ENCODE measurements at regions not wholly inside any gene's neighbourhood (a gene's known extent, or its start where the extent isn't known, plus 50 kb on each side); places are given as distances from the start of the nearest gene placed in this dataset.
"Not testable (repeated sequence)": the region's sequence is repeated elsewhere in the genome, so short reads cannot be mapped to it uniquely, and the experiment has no call there.

DNA sequence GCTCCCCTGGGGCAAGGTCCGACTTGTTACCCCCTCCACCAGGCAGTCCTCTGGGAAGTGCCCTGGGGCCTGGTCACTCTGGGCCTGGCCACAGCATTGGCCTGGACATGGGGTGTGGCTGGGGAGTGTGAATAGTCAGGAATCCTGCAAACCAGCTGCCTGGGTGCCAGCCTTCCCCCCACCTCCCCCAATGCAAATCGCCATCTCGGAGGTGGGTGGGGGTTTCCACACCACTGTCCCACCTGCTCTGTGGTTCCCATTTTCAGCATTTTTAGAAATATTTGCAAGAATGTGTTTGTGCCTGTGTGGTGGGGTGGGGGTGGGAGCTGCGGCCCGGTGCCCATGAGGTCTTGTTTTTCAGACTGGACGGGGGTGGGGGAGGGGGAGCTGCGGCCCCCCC is 159.7 kb downstream of the TMEM121 start:
- not testable (repeated sequence) for H3K9me3 ChIP-seq (ENCODE audit: control insufficient read depth, insufficient read depth, low read depth, low read length)

DNA sequence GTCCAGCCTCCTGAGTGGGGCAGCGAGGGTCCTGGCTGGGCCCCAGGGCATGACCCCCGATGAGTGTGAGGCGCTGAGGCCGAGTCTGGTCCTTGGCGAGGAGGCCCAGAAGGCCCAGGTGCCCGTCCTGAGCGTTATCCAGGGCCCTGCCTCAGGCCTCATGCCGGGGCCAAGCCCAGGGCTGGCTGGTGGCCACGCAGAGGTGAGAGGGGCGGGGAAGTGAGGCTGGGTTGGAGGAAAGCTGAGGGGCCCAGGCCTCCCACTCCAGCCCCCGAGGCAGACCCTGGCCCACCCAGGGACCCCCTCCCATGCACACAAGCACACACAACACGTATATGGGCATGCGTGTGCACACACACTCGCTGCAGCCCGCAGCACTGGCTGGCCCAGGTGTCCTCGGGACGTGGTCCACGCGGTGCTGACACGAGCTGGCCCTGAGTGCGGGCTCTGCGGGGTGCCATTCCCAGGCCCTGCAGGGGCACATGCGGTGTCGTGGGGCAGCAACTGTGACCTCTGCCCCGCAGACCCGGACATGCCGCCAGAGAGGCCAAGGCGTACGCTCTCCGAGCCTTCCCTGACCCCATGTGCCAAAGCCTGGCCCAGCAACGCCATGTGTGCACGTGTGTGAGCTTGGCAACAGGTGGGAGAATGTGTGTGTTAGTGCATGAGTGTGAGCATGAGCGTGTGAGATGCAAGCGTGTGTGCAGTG is 160.2 kb downstream of the TMEM121 start:
- H3K79me2 ChIP-seq (ENCODE audit: control insufficient read depth, insufficient read depth, low read length); H3K4me1 ChIP-seq (ENCODE audit: control insufficient read depth, extremely low read depth, insufficient read depth, low read length); H3K27ac ChIP-seq (ENCODE audit: insufficient read depth, low read length); H3K27me3 ChIP-seq (ENCODE audit: control insufficient read depth, insufficient read depth, low read length); H2AFZ ChIP-seq (ENCODE audit: low read length); DNase-seq (ENCODE audit: low read depth in 2 of 2); H3K4me3 ChIP-seq (replicated peaks in 1 of 4; ENCODE audit: control extremely low read depth in 1 of 4, insufficient read depth in 1 of 4, low read depth in 3 of 4, low read length in 4 of 4); H4K20me1 ChIP-seq (ENCODE audit: control insufficient read depth, extremely low read depth, insufficient read depth, low read length); H3K36me3 ChIP-seq (ENCODE audit: control insufficient read depth, insufficient read depth, low read length); H3K9me3 ChIP-seq (ENCODE audit: control insufficient read depth, insufficient read depth, low read depth, low read length); H3K9ac ChIP-seq (ENCODE audit: insufficient read depth, low read length); H3K4me2 ChIP-seq (ENCODE audit: extremely low read depth, insufficient read depth, low read length): not testable (repeated sequence)

More for the DNA sequence above, 159.7 kb downstream of the TMEM121 start:
- H3K27me3 ChIP-seq (ENCODE audit: control insufficient read depth, insufficient read depth, low read length); H2AFZ ChIP-seq (ENCODE audit: low read length); H3K4me1 ChIP-seq (ENCODE audit: control insufficient read depth, extremely low read depth, insufficient read depth, low read length); H3K9ac ChIP-seq (ENCODE audit: insufficient read depth, low read length); H3K4me3 ChIP-seq (replicated peaks in 1 of 4; ENCODE audit: control extremely low read depth in 1 of 4, insufficient read depth in 1 of 4, low read depth in 3 of 4, low read length in 4 of 4); H3K36me3 ChIP-seq (ENCODE audit: control insufficient read depth, insufficient read depth, low read length); H3K79me2 ChIP-seq (ENCODE audit: control insufficient read depth, insufficient read depth, low read length); H3K27ac ChIP-seq (ENCODE audit: insufficient read depth, low read length); H4K20me1 ChIP-seq (ENCODE audit: control insufficient read depth, extremely low read depth, insufficient read depth, low read length); DNase-seq (ENCODE audit: low read depth in 2 of 2); H3K4me2 ChIP-seq (ENCODE audit: extremely low read depth, insufficient read depth, low read length): not testable (repeated sequence)

DNA sequence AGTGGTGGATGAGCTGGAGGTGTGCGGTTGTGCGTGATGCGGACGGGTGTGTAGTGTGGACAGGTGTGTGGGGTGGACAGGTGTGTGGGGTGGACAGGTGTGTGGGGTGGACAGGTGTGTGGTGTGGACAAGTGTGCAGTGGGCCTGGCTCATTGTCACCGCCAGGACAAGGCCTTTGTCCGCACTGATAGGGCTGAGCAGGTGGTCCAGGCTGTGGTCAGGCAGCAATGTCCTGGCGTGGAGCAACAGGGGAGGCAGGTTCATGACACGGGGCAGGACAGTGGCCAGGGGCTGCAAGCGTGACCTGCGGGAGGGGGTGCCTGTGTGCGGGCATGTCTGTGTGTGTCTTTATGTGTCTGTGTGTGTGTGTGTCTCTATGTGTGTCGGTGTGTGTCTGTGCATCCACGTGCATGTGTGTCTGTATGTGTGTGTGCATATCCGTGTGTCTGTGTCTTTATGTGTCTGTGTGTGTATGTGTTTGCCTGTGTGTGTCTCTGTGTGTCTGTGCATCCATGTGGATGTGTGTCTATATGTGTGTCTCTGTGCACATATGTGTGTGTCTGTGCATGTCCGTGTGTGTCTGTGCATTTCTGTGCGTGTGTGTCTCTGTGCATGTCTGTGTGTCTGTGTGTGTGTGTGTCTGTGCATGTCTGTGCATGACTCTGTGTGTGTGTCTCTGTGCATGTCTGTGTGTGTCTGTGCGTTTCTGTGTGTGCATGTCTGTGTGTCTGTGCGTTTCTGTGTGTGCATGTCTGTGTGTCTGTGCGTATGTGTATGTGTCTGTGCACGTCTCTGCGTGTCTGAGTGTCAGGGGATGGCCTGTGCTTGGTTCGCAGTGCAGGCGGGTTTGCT is 161.0 kb downstream of the TMEM121 start:
- not testable (repeated sequence) for H3K9ac ChIP-seq (ENCODE audit: insufficient read depth, low read length); H3K27me3 ChIP-seq (ENCODE audit: control insufficient read depth, insufficient read depth, low read length); H4K20me1 ChIP-seq (ENCODE audit: control insufficient read depth, extremely low read depth, insufficient read depth, low read length); H3K4me2 ChIP-seq (ENCODE audit: extremely low read depth, insufficient read depth, low read length); H3K9me3 ChIP-seq (ENCODE audit: control insufficient read depth, insufficient read depth, low read depth, low read length); H3K36me3 ChIP-seq (ENCODE audit: control insufficient read depth, insufficient read depth, low read length); H3K4me1 ChIP-seq (ENCODE audit: control insufficient read depth, extremely low read depth, insufficient read depth, low read length); H2AFZ ChIP-seq (ENCODE audit: low read length); H3K27ac ChIP-seq (ENCODE audit: insufficient read depth, low read length); DNase-seq (ENCODE audit: low read depth in 2 of 2); H3K4me3 ChIP-seq (replicated peaks in 1 of 4; ENCODE audit: control extremely low read depth in 1 of 4, insufficient read depth in 1 of 4, low read depth in 3 of 4, low read length in 4 of 4); H3K79me2 ChIP-seq (ENCODE audit: control insufficient read depth, insufficient read depth, low read length)

DNA sequence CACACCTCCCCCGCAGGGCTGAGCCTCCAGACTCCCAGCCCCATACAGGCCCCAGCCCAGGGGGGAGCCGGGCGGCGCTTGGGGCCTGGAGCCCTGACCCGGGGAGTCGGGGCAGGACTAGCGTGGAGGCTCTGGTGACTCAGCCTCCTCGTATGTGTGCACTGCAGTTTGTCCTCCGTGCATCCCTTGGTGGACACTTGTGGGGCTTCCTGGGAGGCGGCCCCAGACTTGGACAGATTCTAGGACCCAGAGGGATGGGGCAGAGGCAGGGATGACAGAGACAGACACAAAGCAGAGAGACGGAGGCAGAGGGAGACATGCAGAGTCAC is 161.6 kb downstream of the TMEM121 start:
- not testable (repeated sequence) for H3K9ac ChIP-seq (ENCODE audit: insufficient read depth, low read length); H3K27ac ChIP-seq (ENCODE audit: insufficient read depth, low read length); DNase-seq (ENCODE audit: low read depth in 2 of 2); H3K9me3 ChIP-seq (ENCODE audit: control insufficient read depth, insufficient read depth, low read depth, low read length); H2AFZ ChIP-seq (ENCODE audit: low read length); H3K4me1 ChIP-seq (ENCODE audit: control insufficient read depth, extremely low read depth, insufficient read depth, low read length); H4K20me1 ChIP-seq (ENCODE audit: control insufficient read depth, extremely low read depth, insufficient read depth, low read length); H3K27me3 ChIP-seq (ENCODE audit: control insufficient read depth, insufficient read depth, low read length); H3K36me3 ChIP-seq (ENCODE audit: control insufficient read depth, insufficient read depth, low read length); H3K79me2 ChIP-seq (ENCODE audit: control insufficient read depth, insufficient read depth, low read length); H3K4me2 ChIP-seq (ENCODE audit: extremely low read depth, insufficient read depth, low read length); H3K4me3 ChIP-seq (replicated peaks in 1 of 4; ENCODE audit: control extremely low read depth in 1 of 4, insufficient read depth in 1 of 4, low read depth in 3 of 4, low read length in 4 of 4)

DNA sequence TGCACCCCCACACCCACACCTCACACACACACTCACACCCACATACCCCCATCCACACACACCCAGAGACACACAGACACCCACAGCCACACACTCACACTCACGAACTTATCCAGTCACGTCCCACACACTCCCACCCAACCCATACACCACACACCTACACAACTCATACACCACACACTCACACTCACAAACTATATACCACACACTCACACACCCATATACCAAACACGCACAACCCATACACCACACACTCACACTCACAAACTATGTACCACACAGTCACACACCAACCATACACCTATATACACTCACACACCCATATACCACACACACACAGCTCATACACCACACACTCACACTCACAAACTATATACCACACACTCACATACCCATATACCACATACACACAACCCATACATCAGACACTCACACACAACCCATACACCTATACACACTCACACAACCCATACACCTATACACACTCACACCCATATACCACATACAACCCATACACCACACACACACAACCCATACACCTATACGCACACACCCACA is 162.4 kb downstream of the TMEM121 start:
- H3K4me3 ChIP-seq (replicated peaks in 1 of 4; ENCODE audit: control extremely low read depth in 1 of 4, insufficient read depth in 1 of 4, low read depth in 3 of 4, low read length in 4 of 4); DNase-seq (ENCODE audit: low read depth in 2 of 2); H3K4me1 ChIP-seq (ENCODE audit: control insufficient read depth, extremely low read depth, insufficient read depth, low read length); H3K27ac ChIP-seq (ENCODE audit: insufficient read depth, low read length); H3K9ac ChIP-seq (ENCODE audit: insufficient read depth, low read length); H3K9me3 ChIP-seq (ENCODE audit: control insufficient read depth, insufficient read depth, low read depth, low read length); H3K36me3 ChIP-seq (ENCODE audit: control insufficient read depth, insufficient read depth, low read length); H3K79me2 ChIP-seq (ENCODE audit: control insufficient read depth, insufficient read depth, low read length); H3K27me3 ChIP-seq (ENCODE audit: control insufficient read depth, insufficient read depth, low read length); H3K4me2 ChIP-seq (ENCODE audit: extremely low read depth, insufficient read depth, low read length); H2AFZ ChIP-seq (ENCODE audit: low read length); H4K20me1 ChIP-seq (ENCODE audit: control insufficient read depth, extremely low read depth, insufficient read depth, low read length): not testable (repeated sequence)
